Lower leg skin (tissue), 4 donors: ENCODE measurements at regions not wholly inside any gene's neighbourhood (a gene's known extent, or its start where the extent isn't known, plus 50 kb on each side); places are given as distances from the start of the nearest gene placed in this dataset.

Experiments
- DNase-seq, 2 donors: peaks; one replicate each; pipeline ENCODE4 v3.0.0-alpha.2; 2019; ENCODE audit warnings: low spot score in 2 of 2
- H3K4me3 ChIP-seq: fragments of 200-600 bp; sonication (generic); 2 replicates; pipeline ENCODE4 v1.5.1; 2017; ENCODE audit warnings: mild to moderate bottlenecking, low read depth; ENCODE audit not compliant: poor library complexity, severe bottlenecking
- CTCF ChIP-seq, 3 donors: fragments of 450-650 bp; IDR thresholded peaks; one replicate each; pipeline ENCODE4 v1.5.1; 2016; ENCODE audit warnings: antibody characterized with exemption in 3 of 3, mild to moderate bottlenecking in 3 of 3, moderate library complexity in 2 of 3
- POLR2A ChIP-seq, 2 donors: fragments of 450-650 bp; IDR thresholded peaks; one replicate each; pipeline ENCODE4 v1.6.1; 2016 to 2017; ENCODE audit warnings: antibody characterized with exemption in 2 of 2, mild to moderate bottlenecking in 1 of 2, moderate library complexity in 1 of 2
- WGBS, 2 donors: methylation state at CpG; one replicate each; pipeline ENCODE4 v1.1.5; 2018; 5-methylcytosine and 5-hydroxymethylcytosine counted together
- intact Hi-C: fragments of 100-400 bp; cut with DNase I; formaldehyde crosslinking; loops from one replicate; pipeline ENCODE4 v1.15.0; 2023; ENCODE audit warnings: low total_unique reads

GRCh38 chr2:16167870-16168426 lies 227.6 kb downstream of the MYCN start:
- peak in 1 of 2 donors; percentile 43 for DNase-seq

GRCh38 chr2:16167451-16167861 lies 227.1 kb downstream of the MYCN start:
- TF ChIP-seq CTCF (IDR thresholded peaks at IDR 0.05) (no peak), POLR2A (IDR thresholded peaks at IDR 0.05) (no peak)
- 86 to 88% methylated on average over 6 of the region's 6 CpGs for WGBS, 2 donors
- peak in 1 of 2 donors; percentile 52 for DNase-seq
- intact Hi-C loops = no loop called here
- no peak overlapping the region for H3K4me3 ChIP-seq

More at GRCh38 chr2:16167870-16168426, 227.6 kb downstream of the MYCN start:
- intact Hi-C loops = no loop called here
- no peak overlapping the region for H3K4me3 ChIP-seq
- no peak for TF ChIP-seq CTCF (IDR thresholded peaks at IDR 0.05)
- no peak for TF ChIP-seq POLR2A (IDR thresholded peaks at IDR 0.05)
- WGBS, 2 donors = 83 to 84% methylated on average over 7 of the region's 7 CpGs

- TF ChIP-seq CTCF (IDR thresholded peaks at IDR 0.05) = no peak
- no peak for TF ChIP-seq POLR2A (IDR thresholded peaks at IDR 0.05)
- WGBS, 2 donors = 64 to 66% methylated on average over 21 of the region's 21 CpGs
- H3K4me3 ChIP-seq = no peak overlapping the region
- DNase-seq = peak in 1 of 2 donors; percentile 76
- intact Hi-C loops = no loop called here
Observed at GRCh38 chr2:16166327-16166981, 226.1 kb downstream of the MYCN start.

GRCh38 chr2:16165518-16166326 lies 225.4 kb downstream of the MYCN start:
- DNase-seq = peak in 1 of 2 donors; percentile 17
- intact Hi-C loops = no loop called here
- WGBS, 2 donors = 85 to 86% methylated on average over 9 of the region's 9 CpGs
- TF ChIP-seq POLR2A (IDR thresholded peaks at IDR 0.05) = no peak
- no peak for TF ChIP-seq CTCF (IDR thresholded peaks at IDR 0.05)
- no peak overlapping the region for H3K4me3 ChIP-seq

GRCh38 chr2:16162491-16163040 lies 222.2 kb downstream of the MYCN start:
- TF ChIP-seq CTCF (IDR thresholded peaks at IDR 0.05) (no peak), POLR2A (IDR thresholded peaks at IDR 0.05) (no peak)
- 97 to 98% methylated on average over 4 of the region's 4 CpGs for WGBS, 2 donors

More at GRCh38 chr2:16162491-16163040, 222.2 kb downstream of the MYCN start:
- H3K4me3 ChIP-seq = no peak overlapping the region
- intact Hi-C loops = no loop called here
- DNase-seq = no peak
